ENCODE measurements at regions not wholly inside any gene's neighbourhood (a gene's known extent, or its start where the extent isn't known, plus 50 kb on each side); places are given as distances from the start of the nearest gene placed in this dataset.
A peak's percentile ranks its signal among the peaks of the same experiment; 100 is the strongest.

- DNase-seq, result no peak
Measured at GRCh38 chr1:88275259-88275862, 408.7 kb upstream of the PKN2 start.

DNA sequence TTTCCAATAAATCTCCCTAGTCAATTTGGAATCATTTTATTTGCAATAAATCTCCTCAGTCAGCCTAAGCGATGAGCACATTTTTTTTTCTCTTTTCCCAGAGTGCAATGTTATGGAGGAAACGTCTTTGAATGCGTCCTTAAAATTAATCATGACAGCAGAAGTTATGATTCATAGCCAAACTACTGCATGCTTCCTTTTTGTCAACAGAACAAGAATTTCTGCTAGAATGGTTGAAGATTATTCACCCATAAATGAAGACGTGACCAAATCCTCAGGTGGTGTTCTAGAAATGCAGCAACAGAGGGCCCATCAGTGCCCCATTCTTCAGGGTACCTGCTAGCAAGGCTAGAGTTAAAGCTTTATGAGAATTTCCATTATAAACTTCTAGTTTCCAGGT is 407.9 kb upstream of the PKN2 start:
- no peak for DNase-seq

DNA sequence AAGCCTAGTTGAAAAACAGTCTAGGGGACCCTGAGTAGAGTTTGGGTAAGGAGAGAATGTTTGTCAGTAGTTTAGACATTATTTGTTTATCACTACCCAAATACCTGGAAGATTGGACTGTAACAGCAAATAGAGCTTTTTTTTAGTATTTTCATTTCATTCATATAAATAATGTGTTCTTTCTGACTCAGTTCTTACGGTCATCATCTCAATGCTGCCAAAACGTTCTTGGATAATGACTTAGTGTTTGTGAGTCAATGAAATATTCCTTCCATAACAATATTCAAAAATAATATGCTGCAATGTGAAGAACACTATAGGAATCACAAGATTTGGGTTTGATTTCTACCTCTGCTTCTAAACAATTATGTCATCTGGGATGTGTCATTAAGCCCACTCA is 400.0 kb upstream of the PKN2 start:
- no peak for DNase-seq

GRCh38 chr1:88284666-88285366 is 399.3 kb upstream of the PKN2 start:
- no peak for DNase-seq

GRCh38 chr1:88286716-88287115 is 397.4 kb upstream of the PKN2 start:
- DNase-seq, result no peak

DNA sequence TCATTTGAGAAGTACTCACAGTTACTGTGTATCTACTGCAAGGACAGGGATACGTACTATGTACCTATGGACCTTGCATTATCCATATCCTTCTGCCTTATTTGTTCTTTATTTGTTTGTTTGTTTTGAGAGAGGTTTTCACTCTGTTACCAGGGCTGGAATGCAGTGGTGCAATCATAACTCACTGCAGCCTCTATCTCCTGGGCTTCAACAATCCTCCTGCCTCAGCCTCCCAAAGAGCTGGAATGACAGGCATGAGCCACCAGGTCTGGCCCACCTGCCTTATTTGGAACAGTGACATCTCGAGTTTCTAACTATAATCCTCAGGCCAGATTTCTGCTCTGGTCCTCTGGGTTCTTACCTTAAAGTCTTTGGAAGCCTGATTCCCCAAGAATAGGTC is 395.5 kb upstream of the PKN2 start:
- no peak for DNase-seq

DNA sequence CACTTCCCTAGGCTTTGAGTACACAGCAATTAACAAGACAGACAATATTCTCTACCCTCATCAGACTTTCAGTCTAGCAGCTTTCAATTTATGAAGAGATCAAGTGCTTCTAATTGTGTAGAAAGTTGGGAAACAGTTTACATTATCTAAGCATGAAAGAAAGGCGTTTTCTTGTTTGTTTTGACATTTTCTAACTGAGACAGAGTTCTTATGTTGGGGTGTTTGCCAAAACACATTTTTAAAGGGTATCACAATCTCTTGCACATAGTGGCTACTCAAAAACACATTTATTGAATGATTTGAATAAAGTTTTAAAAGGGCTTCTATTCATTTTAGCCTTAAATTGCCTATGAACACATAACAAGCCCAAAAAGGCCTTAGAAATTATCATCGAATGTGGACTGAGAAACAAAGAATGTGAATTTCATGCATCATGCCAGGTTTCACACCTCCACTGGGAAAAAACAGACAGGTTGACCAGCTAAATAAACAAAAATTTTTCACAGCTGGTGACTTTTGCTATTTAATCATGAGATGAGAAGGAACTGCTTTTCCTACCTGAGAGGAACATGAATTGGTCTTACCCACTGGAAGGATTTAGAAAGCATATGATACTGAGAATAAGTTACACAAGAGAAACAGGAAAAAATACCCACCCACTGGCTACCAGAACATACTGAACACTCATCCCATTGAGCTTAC is 394.5 kb upstream of the PKN2 start:
- no peak for DNase-seq

DNA sequence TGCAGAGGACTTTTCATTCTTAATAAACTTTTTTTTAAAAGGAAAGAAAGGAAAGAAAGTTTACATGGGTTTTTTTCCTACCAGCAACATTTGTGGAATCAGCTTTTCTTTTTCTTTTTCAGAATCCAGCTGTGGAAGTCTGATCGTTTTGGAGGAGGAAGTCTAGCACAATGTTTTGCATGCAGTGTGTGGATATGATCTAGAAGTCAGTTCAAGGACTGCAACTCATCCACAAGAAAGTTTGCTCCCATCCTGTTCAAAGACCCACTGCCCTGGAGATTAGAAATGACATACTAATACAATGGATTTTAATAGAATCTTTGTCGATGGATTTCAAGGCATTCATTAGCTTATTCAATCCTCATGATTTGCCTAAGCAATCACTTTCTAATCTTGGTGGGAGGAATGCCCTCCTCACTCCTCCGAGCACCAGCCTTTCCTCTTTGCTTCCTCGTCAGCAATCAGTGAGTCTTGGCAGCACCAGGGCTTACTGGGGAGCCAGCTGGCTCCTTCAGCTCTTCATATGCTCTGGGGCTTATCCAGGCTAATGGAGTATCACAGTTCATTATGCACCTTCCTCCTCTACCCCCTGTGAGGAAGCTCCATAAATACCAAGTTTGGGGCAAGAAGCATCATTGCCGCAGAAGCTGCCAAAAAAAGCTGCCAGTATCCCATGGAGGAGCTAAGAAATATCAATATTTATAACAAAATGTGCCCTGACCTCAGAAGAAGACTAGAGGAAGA is 392.3 kb upstream of the PKN2 start:
- no peak for DNase-seq

DNA sequence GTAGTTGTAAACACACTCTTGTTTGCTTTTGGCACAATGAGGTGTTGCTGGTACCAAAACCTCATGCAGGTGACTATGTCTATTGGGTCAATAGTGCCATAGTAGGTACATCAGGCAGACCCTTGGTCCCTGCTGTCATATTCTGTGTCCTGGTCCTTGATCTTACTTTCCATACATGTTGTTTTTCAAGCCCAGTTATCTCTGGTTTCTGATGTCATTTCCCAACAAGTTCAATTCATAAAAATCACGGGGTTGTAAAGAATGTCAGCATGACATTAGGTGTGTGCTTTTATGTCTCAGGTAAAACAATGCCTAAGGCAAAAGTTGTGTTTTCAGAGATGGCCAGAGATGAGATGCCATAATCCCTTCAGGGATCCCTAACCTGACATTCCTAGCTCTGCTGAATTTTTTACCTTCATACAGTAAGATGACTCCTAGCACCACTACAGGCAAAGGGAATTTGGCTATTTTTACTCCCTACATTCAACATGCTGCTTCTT is 390.3 kb upstream of the PKN2 start:
- DNase-seq, result no peak

GRCh38 chr1:88296227-88296626 is 387.8 kb upstream of the PKN2 start:
- no peak for DNase-seq

DNA sequence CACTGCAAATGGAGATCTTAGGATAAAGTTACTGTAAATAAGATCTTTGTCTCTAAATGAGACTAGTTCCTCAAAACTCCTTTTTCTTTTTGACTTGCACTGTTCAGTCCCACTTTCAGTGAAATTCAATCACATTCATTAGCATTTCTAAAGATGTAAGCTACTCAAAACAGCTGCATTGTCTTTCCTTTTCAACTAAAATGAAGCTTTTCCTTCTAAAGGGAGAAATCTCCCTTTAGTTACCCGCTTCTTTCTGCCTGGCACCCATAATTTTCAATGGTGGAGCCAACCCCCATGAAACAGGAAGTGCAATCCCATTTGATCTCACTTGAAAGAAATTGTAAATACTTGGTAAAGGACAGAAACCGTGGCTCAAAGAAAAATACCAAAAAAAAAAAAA is 387.4 kb upstream of the PKN2 start:
- DNase-seq, result no peak

DNA sequence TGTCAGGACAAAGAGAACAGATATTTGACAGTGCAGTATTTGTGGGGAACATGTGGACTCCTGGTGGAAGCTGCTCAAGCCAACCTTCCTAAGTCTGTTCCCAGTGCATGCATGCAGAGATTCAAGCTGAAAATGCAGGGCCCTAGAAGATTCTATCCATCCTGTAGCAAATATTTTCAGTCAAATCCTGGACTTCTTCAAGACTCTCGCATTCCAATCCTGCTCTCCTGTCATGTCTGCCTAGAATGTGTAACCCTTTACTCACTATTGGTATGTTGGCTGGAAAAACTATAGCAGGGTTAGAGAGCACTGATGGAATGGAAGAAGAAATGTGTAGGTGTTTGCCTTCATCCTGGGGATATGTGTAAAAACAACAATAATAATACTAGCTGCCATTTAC is 385.6 kb upstream of the PKN2 start:
- DNase-seq, result no peak

- DNase-seq, result no peak
Measured at GRCh38 chr1:88300752-88301263, 383.3 kb upstream of the PKN2 start.

GRCh38 chr1:88302843-88303486 is 381.1 kb upstream of the PKN2 start:
- DNase-seq, result no peak

DNA sequence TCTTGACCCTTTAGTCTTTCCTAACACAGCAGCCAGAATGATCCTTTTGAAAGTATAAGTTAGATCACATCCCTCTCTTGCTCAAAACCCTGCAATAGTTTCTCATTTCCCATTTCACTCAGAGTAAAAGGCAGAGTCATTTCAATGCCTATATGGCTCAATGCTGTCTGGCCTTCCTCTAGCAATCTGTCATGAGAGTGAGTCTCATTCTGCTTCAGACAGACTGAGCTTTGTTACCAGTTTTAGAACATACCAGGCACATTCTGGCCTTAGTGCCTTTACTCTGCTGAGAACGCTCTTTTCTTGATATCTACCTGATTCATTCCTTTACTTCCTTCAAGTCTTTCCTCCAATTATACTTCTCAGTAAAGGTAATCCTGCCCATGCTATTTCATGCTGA is 372.8 kb upstream of the PKN2 start:
- no peak for DNase-seq

DNA sequence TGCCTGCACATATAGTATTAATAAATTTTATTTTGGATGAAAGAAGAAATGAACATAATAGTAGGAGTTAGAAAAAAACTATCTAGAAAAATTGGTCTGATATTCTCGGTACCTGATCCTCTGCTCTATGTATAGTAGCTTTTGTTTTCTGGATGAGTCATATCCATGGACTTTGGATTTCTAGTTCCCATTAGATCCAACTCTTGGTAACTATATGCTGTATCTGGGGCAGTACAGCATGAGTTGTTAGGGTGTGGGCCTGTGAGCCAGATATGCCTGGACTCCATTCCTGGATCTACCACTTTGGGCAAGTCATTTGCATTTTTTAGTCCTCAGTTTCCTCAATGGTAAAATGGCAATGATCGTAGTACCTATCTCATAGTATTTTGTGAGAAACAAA is 372.2 kb upstream of the PKN2 start:
- DNase-seq, result no peak

GRCh38 chr1:88317396-88317795 is 366.7 kb upstream of the PKN2 start:
- no peak for DNase-seq

DNA sequence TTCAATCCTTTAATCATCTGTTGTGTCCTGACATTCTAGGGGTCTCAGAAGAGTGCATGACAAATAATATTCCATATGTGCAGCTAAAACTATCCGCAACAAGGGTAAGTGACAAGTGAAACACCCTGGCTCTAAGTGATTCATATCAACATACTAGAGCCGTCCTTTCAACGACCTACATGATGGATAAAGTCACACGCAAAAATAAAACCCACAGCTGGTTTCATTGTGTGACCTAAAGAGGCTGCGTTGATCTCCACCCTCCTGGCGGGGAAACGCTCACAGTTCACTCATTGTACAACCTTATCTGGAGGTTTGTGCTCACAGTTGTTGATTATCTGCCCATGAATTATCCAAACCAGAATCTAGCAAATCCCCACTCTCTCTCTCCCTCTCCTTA is 365.3 kb upstream of the PKN2 start:
- no peak for DNase-seq

DNA sequence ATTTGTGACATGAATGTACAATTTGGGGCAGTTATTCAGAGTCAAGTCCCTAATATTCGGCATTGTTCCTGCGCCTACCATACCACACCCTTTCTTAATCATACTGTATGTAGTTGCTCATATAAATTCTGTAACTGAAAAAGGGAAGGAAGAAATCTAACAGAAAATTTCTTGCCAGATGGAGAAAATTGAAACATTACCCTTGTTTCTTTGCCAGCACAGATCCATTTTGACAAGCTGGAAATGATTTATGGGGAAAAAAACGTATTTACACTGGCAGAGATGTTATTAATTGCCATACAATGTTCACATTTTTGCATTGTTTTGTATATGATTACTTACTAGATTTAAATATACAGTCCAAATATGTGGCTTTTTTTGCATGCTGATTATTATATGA is 363.8 kb upstream of the PKN2 start:
- DNase-seq, result no peak

DNA sequence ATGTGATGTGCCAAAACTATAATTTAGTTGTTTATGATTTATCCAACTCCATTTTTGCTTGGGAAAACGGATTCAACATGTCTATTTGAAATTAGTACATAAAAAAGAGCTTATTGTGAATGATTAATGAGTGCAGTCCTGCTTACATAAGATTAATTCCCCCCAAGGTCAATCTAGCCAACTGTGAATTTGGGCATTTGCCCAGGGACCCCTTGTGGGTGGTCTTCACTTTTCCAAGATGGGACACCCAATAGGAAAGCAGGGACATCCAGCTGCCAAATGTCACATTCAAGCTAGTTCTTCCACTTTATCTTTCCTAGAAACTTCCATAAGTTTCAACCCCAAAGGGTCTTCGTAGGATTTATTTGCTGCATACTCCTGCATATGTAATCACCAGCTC is 362.4 kb upstream of the PKN2 start:
- DNase-seq, result no peak

GRCh38 chr1:88324899-88325298 is 359.2 kb upstream of the PKN2 start:
- DNase-seq, result no peak

GRCh38 chr1:88327391-88328267 is 356.4 kb upstream of the PKN2 start:
- peak; percentile 21 for DNase-seq
